Left kidney (tissue), 1 donor: ENCODE measurements at regions not wholly inside any gene's neighbourhood (a gene's known extent, or its start where the extent isn't known, plus 50 kb on each side); places are given as distances from the start of the nearest gene placed in this dataset.
"Not testable (repeated sequence)": the region's sequence is repeated elsewhere in the genome, so short reads cannot be mapped to it uniquely, and the experiment has no call there.

Source experiments
- DNase-seq: peaks from one replicate; pipeline ENCODE4 v3.0.0-alpha.2; 2013

DNA sequence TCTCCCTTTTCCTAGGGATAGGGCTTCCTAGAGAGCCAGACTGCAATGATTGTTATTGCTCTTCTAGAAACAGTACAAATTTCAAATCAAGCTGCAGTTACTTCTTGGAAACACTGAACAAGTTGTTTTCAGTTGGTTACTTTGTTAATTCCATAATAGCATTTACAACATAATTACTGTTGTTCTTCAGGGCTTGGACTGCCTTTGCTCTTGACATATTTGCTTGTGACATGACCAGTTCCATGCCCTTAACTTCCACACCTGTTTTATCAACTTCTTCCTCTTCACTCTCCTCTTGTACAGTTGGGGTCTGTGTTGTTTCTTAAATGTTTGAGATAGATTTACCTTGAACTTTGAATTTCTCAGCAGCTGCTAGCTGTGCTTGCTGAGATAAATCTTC, 104.4 kb downstream of the SEC23IP start:
- DNase-seq = no peak

DNA sequence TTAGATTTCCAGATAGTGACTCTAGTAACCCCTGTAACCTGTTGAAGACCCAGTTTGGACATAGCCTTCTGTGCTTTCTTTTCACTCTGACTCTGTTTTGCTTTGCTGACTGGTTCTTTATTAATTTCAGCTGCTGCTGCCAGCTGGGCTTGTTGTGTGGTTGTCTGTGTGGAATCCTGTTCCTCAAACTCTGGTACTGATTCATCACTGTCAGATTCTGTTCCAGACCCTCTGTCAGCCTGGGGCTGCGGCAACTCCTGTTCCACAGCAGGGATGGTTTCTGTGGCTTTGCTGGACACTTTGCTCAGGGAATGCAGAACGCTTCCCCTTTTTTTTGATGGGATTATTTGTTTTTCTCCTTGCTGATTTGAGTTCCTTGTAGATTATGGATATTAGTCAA, 104.9 kb downstream of the SEC23IP start:
- no peak for DNase-seq

DNA sequence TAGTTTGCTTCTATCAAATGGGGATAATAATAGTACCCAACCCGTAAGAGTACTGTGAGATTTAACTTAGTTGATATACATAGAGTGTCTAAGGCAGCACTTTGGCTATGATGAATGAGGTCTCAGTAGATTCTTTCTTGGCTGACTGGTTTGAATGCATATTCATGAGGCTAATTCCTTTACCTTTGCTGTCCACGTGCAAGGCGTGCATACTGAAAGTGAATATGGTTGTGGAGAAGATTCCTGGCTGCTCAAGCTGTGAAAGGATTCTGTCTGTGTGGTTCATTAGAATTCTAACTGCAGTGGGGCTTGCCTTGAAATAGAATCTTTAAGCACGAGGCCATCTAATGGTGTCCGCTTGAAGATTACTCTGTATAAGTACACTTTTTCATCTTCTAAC, 110.3 kb downstream of the SEC23IP start:
- no peak for DNase-seq

DNA sequence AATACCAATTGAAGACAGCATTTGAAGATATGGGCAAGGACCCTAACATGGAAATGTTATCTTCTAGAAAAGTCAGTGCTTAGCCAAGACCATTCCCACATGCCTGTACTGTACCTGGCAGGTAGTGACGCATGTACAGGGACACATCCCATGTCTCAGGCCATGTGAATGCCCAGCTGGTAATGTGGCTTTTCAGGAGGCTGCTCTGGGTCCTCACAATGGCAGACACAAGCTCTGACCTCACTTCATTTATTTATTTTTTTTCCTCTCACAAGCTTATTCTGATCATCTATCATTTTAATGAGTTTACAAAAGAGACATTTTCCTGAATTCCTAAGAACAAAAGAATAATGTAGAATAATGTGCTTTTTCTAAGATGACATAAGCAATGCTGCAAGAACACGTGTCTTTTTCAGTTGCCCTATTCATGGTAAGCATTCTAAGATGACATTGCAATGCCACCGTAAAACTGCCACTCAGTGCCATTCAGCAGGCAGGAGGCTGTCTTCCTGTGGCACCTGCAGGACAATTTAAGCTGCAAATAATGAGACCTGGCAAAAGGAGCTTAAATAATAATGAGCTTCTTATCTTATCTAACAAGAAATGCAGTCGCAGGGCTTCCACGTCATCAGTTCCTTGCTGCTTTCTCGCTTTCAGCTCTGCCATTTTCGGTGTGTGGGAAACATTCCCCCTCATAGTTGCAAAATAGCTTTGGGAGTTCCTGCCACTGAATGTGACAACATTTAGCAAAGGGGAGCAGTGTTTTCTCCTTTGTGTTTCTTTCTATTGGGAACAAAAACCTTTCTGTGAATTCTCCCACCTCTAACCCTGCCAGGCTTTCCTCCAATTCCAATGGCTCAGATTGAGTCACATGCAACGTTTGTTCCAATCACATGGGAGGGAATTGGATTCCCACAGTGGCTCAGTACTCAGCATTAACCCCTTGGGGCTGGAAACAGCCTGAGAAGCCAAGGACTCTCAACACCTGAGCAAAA, 113.0 kb downstream of the SEC23IP start:
- no peak for DNase-seq

DNA sequence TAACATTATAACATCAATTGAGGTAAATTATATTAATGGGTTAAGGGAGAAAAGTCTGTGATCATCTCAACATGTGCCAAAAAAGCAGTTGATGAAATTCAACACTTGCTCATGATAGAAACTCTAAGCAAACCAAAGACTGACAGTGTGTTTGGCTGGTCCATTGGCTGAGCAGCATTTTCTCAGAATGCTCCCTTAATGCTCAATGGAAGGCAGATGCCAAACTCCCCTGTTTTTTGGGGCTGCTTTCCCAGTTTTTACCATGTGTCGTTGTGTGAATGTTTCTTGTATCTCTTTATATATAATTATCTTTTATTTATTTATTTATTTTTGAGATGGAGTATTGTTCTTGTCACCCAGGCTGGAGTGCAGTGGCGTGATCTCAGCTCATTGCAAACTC, 114.7 kb downstream of the SEC23IP start:
- no peak for DNase-seq

DNA sequence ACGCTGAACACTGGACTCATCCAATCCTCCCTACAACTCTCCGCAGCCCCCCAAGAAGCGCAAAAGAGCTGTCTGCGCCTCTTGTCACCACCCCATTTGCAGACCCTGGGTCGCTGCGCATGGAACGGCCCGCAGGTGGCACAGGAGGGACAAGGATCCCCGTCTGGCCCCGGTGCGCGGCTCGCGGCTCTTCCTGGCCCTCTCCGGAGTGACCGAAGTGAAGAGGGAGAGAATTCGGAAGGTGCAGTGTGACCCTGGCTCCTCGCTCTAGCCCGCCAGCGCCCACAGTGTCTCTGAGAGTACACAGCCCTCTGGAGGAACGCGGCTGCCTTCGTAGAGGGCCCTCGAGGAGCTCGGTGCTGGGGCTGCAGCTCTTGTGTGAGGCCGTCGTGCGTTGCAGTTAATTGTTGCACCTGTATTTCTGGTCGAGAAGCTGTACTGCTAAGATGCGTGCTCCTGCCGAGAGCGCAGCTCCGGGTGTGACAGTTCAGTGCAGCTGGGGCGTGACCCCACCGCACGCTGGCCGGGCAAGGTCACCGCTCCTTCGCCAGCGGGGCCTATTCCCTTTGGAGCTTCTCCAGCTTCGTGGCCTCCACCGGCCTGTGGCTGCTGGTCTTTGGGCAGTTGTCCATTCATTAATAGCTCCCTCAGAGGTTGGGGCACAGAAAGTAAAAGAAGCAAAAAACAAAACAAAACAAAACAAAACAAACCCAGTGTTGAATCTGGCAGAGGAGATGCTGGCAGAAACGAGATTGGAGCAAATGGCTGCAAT, 119.0 kb downstream of the SEC23IP start:
- no peak for DNase-seq

DNA sequence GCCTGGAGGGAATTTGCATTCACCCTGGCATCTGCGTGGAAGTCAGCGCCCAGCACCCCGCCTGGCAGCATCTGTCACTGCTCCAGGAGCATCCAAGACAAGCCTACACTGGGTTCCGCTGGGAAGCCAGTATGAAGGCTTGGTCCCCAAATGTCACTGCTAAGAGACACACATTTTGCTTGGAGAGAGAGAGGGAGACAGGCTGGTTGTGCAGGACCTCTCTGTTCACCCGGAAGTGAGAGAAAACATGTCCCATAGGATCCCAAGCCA, 119.5 kb downstream of the SEC23IP start:
- no peak for DNase-seq

DNA sequence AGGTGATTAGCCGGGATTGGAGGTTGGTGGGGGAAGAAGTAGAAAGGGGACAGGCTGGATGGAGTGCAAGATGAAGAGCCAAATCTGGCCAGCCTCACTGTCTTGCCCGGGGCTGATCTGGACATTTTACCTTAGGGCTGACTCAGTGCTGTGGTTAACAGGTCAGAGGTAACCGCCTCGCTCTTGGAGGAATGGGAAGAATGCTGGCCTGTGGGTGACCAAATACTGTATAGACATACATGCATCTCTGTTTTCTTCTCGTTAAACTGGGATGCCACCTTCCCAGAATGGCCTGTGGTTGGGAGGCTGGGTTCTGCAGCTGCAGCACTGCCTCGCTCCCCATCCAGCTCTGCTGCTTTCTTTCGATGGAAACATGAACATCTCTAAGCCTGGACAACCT, 120.0 kb downstream of the SEC23IP start:
- no peak for DNase-seq

DNA sequence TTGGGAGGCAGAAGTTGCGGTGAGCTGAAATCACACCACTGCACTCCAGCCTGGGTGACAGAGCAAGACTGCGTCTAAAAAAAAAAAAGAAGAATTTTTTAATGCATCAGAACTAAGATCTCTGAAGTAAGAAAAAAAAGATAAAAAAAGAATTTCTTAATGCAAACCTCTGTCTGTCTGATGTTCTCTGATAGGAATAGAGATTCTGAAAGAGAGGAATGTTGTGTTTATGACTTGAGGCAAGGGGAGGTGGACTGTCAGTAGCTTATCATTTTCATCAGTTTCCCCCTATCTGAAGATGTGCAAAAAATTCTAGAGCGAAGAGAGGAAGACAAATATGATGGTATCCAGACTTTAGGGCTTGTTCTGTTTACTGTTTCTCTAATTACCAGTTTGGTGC, 121.5 kb downstream of the SEC23IP start:
- no peak for DNase-seq

DNA sequence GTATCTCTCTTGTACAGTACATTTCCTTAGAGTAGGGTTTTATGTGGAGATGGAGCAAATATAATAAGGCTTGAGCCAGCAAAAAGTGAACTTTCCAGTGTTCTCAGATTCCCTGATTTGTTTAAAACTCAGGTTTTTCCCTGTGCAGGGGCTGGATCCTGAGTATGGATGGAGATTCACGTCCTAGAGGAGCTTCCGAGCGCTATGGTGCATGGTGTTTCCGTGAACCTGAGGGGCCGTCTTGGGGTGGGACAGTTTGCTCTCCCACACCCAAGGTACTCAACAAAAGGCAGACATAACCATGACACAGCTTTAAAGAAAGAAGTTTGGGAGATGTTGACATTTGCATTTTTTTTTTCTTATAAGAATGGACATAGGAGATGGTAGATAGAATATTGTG, 122.5 kb downstream of the SEC23IP start:
- no peak for DNase-seq

DNA sequence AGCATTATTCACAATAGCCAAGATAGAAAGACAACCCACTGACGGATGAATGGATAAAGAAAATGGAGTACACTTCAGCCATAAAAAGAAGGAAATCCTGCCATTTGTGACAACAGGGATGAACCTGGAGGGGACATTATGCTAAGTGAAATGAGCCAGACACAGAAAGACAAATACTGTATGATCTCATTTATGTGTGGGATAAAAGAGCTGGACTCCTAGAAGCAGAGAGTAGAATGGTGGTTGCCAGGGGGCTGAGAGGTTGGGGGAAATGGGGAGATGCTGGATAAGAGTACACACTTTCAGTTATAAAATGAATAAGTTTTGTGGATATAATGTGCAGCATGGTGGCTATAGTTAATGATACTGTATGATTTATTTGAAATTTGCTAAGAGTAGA, 124.4 kb downstream of the SEC23IP start:
- no peak for DNase-seq

DNA sequence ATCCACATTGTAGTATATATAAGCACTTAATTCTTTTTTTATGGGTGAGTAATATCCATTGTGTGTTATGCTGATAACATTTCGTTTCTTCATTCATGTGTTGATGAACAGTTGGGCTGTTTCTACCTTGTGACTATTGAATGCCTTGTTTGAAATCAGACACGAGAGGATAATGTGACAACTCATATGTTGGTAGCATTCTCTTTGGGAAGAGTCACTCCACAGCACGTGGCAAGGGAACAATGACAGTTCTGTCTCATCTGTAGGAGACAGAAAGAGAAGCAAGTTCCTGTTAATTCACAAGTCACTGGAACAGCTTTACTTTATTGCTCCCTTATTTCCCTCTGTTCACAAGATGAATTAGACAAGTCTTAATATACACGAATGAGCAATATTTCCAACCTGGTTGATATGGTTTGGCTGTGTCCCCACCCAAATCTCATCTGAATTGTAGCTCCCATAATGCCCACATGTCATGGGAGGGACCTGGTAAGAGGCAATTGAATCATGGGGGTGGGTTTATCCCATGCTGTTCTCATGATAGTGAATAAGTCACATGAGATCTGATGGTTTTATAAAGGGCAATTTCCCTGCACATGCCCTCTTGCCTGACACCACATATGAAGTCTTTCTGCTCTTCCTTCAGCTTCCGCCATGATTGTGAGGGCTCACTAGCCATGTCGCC, 125.3 kb downstream of the SEC23IP start:
- no peak for DNase-seq

DNA sequence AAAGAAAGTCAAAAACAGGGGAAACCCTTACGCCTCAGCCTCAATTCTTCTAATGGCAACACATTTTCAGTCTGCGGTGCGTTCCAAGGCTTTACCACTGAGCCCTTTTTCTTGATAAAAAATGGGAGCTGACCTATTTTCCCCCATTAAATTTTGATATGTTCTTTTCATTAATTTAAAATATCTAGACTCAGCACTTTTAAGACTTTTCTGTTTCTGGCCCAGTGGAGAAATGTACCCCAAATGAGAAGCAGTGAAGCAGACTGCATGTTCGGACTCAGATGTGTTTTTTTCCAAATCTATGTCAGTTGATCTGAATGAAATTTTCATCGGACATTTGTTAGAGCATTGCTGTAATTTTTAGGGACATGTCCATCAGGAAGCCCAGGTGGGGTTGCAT, 126.2 kb downstream of the SEC23IP start:
- no peak for DNase-seq

DNA sequence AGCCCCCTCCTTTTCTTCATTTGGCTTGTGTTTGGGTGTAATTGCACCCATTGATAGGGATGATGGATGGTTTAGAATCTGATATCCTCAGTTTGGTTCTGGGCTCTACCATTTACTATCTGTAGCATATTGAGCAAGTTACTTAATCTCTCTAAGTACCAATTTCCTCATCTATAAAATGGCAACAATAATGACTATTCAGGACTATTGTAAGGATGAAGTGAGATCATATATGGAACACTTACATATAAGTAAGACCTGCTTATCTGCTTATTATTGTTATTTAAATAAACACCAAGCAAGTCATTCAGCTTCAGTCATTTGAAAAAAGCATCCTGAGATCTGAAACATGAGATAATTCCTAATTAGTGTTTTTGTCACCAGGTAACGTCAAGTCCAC, 127.0 kb downstream of the SEC23IP start:
- DNase-seq = no peak

DNA sequence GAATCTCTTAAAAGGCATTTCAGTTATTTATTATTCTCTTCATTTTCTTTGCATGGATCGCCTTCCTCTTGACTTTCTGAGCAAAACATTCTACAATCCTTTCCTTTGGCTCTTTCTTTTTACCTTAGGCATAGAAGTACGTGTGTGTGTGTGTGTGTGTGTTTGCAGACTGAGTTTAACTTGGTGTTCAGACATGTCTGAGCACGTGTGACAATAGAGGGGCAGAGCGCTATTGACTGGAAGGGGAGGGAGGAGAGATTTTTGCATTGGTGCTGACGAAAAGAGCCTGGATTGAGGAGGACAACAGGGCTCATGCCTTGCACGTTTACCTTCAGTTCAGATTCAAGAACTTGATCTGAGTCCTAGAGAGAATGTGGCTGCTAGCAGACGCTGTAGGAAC, 129.8 kb downstream of the SEC23IP start:
- DNase-seq = no peak

DNA sequence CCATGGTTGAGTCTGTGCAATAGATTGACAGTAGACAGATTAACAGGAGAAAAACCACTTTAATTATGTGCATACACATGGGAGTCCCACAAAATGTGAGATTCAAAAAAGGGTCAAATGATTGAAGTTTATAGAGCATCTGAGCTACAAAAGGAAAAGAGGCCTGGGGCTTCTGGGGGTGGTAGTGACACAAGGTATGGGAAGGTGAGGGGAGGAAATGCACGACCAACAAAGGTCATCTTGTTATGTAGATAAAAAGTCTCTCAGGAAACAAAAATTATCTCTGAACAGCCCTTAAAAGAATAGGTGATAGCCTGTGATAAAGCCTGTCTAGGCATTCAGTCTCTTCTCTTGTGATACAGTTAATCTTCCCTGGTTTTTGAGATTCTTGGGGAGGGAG, 141.7 kb downstream of the SEC23IP start:
- DNase-seq = no peak

DNA sequence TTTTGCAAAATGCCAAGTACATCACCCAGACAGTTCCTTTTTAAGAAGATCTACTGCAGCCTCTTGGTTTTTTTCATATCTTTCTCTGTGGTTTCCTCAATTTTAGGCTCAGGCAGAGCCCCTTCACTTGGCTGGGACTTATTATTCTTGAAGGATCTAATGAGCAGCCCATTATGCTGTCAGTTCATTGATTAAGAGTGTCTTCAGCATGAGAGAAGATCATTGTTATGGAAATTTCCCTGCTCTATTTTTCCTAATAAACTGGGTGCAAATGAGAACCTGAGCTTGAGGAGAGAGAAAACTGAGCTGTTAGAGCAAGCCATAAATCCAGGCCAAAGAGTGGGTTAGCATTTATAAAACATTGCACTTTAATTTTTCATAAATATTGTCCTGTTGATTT, 146.5 kb downstream of the SEC23IP start:
- DNase-seq = no peak

DNA sequence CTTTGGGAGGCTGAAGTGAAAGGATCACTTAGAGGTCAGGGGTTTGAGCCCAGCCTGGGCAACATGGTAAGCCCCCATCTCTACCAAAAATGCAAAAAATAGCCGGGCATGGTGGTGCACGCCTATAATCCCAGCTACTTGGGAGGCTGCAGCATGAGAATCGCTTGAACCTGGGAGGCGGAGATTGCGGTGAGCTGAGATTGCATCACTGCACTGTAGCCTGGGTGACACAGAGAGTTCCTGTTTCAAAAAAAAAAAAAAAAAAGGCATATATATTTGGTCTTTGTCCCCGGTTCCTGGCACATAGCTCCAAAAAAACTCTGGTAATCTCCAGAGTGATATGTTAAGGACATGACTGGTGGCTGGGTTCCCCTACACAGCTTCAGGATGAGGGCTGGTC, 147.3 kb downstream of the SEC23IP start:
- no peak for DNase-seq

DNA sequence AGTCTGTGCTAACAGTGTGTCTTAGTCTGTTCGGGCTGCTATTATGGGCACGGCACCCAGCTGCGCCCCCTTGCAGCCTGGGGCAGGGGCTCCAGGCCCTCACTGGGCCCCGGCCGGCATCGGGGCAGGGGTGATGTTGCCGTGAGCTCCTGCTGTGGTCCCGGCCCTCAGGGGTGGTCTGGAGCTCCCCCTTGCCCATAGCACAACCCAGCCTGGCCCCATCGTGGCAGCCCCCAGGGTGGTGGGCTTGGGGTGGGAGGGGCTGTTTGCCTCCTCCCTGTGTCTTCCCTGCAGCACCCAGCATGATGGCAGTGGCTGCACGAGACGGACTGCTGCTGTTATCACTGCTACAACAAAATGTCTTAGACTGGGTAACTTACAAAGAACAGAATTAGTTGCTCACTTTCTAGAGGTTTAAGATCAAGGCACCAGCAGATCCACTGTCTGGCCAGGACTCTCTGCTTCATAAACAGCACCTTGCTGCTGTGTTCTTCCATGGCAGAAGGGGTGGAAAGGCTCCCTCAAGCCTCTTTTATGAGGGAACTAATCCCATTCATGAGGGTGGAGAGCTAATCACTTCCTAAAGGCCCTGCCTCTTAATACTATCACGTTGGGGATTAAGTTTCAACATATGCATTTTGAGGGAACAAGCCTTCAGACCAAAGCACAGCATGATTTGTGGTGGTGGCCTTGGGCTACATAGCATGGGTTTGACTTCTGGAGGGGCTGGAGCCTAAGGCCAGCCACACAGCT, 149.5 kb downstream of the SEC23IP start:
- no peak for DNase-seq

DNA sequence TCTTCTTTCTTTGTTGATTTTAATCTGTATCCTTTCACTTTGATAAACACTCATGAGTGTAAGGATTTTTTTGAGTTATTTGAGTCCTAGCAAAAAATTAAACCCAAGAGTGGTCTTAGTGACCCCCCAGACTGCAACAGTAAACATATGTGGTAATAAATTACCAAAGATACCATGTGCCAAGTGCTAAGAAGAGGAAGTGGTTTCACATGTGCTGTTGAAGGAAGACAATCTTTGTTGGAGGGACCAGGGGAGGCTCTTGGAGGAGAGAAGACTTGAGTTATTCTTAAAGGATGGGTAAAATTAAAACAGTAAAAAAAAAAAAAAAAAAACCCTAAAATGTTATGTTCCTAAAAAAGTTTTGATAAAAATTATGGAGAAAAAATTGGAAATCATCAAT, 150.2 kb downstream of the SEC23IP start:
- DNase-seq = no peak

DNA sequence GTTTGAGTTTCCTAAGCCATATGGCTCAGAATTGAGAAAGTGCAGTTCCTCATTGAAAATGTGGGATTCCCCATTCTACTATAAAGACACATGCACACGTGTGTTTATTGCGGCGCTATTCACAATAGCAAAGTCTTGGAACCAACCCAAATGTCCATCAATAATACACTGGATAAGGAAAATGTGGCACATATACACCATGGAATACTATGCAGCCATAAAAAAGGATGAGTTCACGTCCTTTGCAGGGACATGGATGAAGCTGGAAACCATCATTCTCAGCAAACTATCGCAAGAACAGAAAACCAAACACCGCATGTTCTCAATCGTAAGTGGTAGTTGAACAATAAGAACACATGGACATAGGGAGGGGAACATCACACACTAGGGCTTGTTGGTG, 154.8 kb downstream of the SEC23IP start:
- DNase-seq = not testable (repeated sequence)

DNA sequence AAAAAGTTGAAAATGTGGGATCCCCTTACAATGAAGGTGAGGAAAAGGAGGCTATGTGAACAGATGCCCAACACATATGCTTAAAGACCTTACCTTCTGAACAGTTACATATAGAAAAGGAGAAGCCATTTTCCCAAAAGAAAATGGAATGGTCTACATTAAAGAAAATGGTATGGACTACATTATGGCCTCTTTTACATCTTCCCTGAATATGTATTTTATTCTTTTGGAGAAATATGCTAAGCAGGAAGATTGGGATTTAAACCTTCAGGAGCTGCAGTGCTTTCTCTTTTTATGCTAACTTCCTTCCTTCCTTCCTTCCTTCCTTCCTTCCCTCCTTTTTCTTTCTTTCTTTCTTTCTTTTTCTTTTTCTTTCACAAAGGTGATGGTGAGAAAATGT, 155.4 kb downstream of the SEC23IP start:
- no peak for DNase-seq
